ENCODE measurements at regions not wholly inside any gene's neighbourhood (a gene's known extent, or its start where the extent isn't known, plus 50 kb on each side); places are given as distances from the start of the nearest gene placed in this dataset.

DNA sequence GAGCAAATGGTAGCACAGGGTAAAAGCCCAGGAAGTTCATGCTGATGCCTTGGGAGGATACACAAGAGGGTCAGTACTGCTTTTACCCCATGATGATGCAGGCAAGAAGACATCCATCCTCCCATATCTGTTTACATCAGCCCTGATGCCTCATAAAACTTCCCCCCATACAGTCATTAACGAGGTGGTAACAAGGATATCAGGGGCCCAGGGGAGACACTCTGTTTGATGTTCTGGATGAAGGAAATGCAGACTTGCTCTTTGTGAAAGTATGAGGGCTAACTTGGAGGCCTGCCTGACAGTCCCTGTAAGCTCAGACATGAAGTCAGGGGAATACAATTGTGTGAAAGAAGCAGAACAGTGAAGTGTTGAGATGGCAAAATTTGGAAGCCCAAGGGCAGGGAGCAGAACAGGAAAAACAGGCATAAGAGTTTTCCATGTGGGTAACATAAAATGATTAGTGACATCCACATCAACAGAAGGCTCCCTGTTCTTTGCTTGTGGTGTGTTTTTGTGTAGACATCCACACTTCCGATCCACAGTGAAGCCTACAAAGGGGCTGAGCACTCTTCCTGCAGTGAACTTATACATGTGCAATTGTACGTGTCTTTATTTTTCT, 813.4 kb downstream of the MAFB start:
- H3K36me3 Mint-ChIP-seq: no peaks in the 10 kb centered on the region
- H3K9me3 Mint-ChIP-seq: no peaks in the 10 kb centered on the region
- TF ChIP-seq, protein P1, sequence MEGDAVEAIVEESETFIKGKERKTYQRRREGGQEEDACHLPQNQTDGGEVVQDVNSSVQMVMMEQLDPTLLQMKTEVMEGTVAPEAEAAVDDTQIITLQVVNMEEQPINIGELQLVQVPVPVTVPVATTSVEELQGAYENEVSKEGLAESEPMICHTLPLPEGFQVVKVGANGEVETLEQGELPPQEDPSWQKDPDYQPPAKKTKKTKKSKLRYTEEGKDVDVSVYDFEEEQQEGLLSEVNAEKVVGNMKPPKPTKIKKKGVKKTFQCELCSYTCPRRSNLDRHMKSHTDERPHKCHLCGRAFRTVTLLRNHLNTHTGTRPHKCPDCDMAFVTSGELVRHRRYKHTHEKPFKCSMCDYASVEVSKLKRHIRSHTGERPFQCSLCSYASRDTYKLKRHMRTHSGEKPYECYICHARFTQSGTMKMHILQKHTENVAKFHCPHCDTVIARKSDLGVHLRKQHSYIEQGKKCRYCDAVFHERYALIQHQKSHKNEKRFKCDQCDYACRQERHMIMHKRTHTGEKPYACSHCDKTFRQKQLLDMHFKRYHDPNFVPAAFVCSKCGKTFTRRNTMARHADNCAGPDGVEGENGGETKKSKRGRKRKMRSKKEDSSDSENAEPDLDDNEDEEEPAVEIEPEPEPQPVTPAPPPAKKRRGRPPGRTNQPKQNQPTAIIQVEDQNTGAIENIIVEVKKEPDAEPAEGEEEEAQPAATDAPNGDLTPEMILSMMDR (IDR thresholded peaks at IDR 0.05; ENCODE audit: unreplicated experiment): no peak
- DNase-seq (ENCODE audit: low spot score in 2 of 2, unreplicated experiment in 2 of 2): no peak
- H3K27me3 Mint-ChIP-seq (ENCODE audit: low read depth): no peaks in the 10 kb centered on the region
- H3K4me3 Mint-ChIP-seq: no peak overlapping the region
- no peak overlapping the region for H3K27ac Mint-ChIP-seq
- peaks cover 26% of the 10 kb centered on the region for H3K4me1 Mint-ChIP-seq

DNA sequence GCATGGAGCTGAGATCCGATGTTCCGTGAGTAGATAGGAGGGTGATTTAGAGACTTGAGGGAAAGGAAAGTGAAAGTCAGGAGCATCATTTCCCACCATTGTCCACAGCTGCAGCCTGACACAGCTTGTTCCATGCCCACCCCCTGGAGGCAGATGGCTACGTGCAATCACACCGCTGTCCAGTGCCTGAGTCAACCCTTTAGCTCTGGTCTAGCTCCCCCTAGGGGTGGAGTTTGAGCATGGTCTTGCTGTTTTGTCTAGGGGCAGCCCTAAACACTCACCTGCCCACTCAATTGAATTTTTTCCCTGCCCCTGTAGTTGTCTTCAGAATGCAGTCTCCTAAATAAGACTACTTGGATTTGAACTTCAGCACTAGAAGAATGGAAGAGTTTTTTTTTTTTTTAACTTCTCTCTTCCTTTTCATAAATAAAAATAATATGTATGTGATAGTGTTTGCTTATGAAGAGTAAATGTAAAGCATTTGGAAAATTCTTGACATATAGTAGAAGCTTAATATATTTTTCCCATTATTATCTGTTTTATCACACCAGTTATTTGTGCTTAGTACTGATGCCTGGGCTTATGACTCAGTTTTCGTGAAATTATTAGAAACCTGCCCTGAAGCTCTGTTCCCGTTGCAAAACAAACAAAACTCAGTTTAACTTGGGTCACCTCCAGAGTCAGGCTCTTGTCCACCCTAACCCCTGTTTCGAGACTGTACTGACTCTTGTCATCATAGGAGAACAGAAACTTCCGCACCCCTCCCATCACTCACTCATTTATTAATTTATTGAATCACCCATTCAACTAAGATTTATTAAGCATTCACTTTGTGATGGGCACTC, 814.8 kb downstream of the MAFB start:
- no peaks in the 10 kb centered on the region for H3K36me3 Mint-ChIP-seq
- no peak overlapping the region for H3K4me3 Mint-ChIP-seq
- TF ChIP-seq, protein P1 (IDR thresholded peaks at IDR 0.05; ENCODE audit: unreplicated experiment): peak; percentile 56
- DNase-seq (ENCODE audit: low spot score in 2 of 2, unreplicated experiment in 2 of 2): peak in 1 of 2 experiments; percentile 48
- H3K27ac Mint-ChIP-seq: no peak overlapping the region
- H3K9me3 Mint-ChIP-seq: no peaks in the 10 kb centered on the region
- H3K27me3 Mint-ChIP-seq (ENCODE audit: low read depth): no peaks in the 10 kb centered on the region
- H3K4me1 Mint-ChIP-seq: peaks cover 26% of the 10 kb centered on the region

GRCh38 chr20:39873286-39873685, 815.8 kb downstream of the MAFB start:
- Mint-ChIP-seq H3K9me3 (peaks cover 4% of the 10 kb centered on the region), H3K4me3 (no peak overlapping the region), H3K27me3 (ENCODE audit: low read depth) (no peaks in the 10 kb centered on the region), H3K4me1 (peaks cover 25% of the 10 kb centered on the region), H3K36me3 (no peaks in the 10 kb centered on the region), H3K27ac (no peak overlapping the region)
- TF ChIP-seq, protein P1 (IDR thresholded peaks at IDR 0.05; ENCODE audit: unreplicated experiment): no peak
- no peak for DNase-seq (ENCODE audit: low spot score in 2 of 2, unreplicated experiment in 2 of 2)

DNA sequence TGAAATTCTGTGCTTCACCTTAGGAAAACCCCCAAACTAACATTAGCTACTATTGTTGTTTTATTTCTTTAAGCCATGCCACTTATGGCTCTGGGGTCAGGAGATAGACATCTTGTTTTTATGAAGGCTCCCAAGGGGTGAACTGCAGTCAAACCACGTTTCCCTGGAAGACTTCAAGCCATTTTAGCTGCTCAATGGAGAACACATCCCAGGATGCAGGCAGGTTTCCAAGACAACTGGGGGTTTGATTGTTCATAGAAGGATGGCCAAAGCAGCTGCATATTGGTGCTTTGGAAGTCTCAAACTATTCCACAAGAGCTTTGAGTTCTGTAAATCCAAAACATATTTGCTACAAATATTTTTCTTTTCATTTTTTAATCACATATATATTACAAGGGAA, 818.0 kb downstream of the MAFB start:
- H3K9me3 Mint-ChIP-seq: peaks cover 7% of the 10 kb centered on the region
- no peak overlapping the region for H3K27ac Mint-ChIP-seq
- TF ChIP-seq, protein P1 (IDR thresholded peaks at IDR 0.05; ENCODE audit: unreplicated experiment): no peak
- no peaks in the 10 kb centered on the region for H3K27me3 Mint-ChIP-seq (ENCODE audit: low read depth)
- no peak for DNase-seq (ENCODE audit: low spot score in 2 of 2, unreplicated experiment in 2 of 2)
- H3K4me3 Mint-ChIP-seq: no peak overlapping the region
- no peaks in the 10 kb centered on the region for H3K36me3 Mint-ChIP-seq
- H3K4me1 Mint-ChIP-seq: peaks cover 8% of the 10 kb centered on the region

DNA sequence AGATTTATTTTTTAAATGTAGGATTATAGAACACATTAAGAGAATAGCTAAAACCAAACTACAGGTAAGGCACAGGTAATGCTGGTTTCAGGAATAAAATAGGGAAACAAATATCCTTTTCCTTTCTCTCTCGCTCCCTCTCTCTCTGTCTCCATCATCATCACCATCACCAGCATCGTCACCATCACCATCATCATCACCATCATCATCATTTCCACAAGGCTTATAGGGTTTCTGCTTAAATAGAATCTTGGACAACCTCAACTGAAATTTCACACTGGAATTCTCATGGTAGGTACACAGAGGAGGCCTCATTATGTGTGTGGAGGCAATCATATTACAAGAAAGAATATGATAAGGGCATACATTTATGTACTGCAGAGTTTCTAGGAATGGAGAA, 823.6 kb downstream of the MAFB start:
- DNase-seq (ENCODE audit: low spot score in 2 of 2, unreplicated experiment in 2 of 2): no peak
- Mint-ChIP-seq H3K27ac (no peak overlapping the region), H3K9me3 (peaks cover 7% of the 10 kb centered on the region), H3K4me3 (no peak overlapping the region), H3K4me1 (no peaks in the 10 kb centered on the region), H3K27me3 (ENCODE audit: low read depth) (no peaks in the 10 kb centered on the region), H3K36me3 (no peaks in the 10 kb centered on the region)
- TF ChIP-seq, protein P1 (IDR thresholded peaks at IDR 0.05; ENCODE audit: unreplicated experiment): no peak

Data from mesothelial cell of epicardium (in vitro differentiated cells).